ENCODE measurements at regions not wholly inside any gene's neighbourhood (a gene's known extent, or its start where the extent isn't known, plus 50 kb on each side); places are given as distances from the start of the nearest gene placed in this dataset.

DNA sequence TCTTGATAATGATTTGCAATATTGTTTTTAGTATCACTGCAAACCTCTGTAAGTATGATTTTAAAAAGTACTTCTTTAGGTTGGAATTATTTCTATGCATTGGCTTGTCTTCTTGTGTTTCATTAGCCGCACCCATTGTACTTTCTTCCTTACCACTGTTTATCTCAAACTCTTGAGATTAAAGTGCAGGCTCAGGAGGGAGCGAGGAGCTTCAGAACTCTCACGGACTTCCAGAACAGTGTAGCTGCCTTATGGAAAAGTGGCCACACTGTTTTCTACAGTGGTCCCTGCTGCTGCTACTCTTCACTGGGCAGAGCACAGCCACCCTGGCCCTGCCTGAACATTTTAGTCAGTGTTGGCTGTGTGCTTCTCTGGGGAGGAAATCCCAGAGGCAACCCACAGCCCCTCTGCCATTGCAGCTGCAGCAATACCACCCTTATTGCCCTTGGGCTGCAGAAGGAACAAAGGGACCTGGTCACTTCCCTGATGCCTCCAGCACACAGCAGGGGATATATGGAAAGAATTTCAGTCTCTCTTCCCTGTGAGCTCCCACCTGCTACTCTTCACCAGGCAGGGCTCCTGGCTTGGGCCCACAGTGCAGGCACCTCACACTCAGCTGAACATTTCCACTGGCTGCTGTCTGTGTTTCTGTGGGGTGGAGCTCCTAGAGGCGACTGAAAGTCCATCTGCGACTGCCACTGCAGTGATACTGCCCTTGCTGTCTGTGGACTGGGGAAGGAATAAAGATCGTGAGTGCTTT, 91.7 kb upstream of the MAP3K4 start:
- no peak overlapping the region for H3K27ac Mint-ChIP-seq

DNA sequence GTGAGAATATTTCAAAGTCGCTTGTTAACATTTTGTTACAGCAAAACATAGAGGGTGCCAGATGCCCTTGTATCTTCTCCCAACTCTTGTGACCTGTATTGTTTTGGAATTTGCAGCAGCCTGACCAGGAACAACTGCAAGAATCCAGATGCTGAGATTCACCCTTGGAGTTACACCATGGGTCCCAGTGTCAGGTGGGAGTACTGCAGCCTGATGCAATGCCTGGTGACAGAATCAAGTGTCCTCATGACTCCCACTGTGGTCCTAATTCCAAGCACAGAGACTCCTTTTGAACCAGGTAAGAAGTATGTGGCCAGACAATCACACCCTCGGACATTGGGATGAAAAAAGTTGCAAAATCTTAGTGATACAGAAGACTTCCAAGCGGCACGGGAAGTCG, 79.6 kb upstream of the MAP3K4 start:
- H3K36me3 Mint-ChIP-seq, result no peaks in the 10 kb centered on the region
- no peak for DNase-seq (ENCODE audit: extremely low spot score, unreplicated experiment)
- H3K4me1 Mint-ChIP-seq (ENCODE audit: unreplicated experiment), result no peaks in the 10 kb centered on the region
- H3K27me3 Mint-ChIP-seq, result no peaks in the 10 kb centered on the region
- no peaks in the 10 kb centered on the region for H3K9me3 Mint-ChIP-seq
- H3K4me3 Mint-ChIP-seq, result no peak overlapping the region
- H3K27ac Mint-ChIP-seq, result no peak overlapping the region
- no peak for TF ChIP-seq CTCF (conservative IDR thresholded peaks at IDR 0.05)

More for the DNA sequence above, 91.7 kb upstream of the MAP3K4 start:
- Mint-ChIP-seq H3K9me3 (no peaks in the 10 kb centered on the region), H3K36me3 (no peaks in the 10 kb centered on the region), H3K4me1 (ENCODE audit: unreplicated experiment) (no peaks in the 10 kb centered on the region), H3K27me3 (no peaks in the 10 kb centered on the region), H3K4me3 (no peak overlapping the region)
- no peak for DNase-seq (ENCODE audit: extremely low spot score, unreplicated experiment)
- TF ChIP-seq CTCF (conservative IDR thresholded peaks at IDR 0.05), result no peak

DNA sequence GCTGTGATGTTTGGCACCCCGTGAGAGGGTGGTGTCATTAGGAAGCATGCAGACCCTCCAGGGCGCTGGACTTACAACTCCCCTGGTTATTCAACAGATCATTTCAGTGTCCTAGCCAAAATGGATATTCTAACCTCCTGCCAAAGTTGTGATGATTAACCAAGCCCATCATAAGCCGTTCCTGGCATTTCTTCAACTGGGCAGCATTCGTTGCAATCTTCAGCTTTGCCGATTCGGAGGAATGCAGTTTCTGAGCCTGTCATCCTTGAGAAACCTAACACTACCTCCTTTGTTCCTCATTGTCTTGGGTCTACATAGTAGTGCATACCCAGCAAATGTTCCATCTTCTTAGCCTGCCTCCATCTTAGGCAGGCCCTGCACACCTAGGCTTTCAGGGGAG, 79.2 kb upstream of the MAP3K4 start:
- TF ChIP-seq CTCF (conservative IDR thresholded peaks at IDR 0.05), result no peak
- Mint-ChIP-seq H3K9me3 (no peaks in the 10 kb centered on the region), H3K4me1 (ENCODE audit: unreplicated experiment) (no peaks in the 10 kb centered on the region), H3K27ac (no peak overlapping the region), H3K27me3 (peaks cover under 1% of the 10 kb centered on the region), H3K36me3 (no peaks in the 10 kb centered on the region), H3K4me3 (no peak overlapping the region)
- no peak for DNase-seq (ENCODE audit: extremely low spot score, unreplicated experiment)

GRCh38 chr6:160917572-160917971, 74.0 kb upstream of the MAP3K4 start:
- no peak for TF ChIP-seq CTCF (conservative IDR thresholded peaks at IDR 0.05)
- H3K36me3 Mint-ChIP-seq, result no peaks in the 10 kb centered on the region

DNA sequence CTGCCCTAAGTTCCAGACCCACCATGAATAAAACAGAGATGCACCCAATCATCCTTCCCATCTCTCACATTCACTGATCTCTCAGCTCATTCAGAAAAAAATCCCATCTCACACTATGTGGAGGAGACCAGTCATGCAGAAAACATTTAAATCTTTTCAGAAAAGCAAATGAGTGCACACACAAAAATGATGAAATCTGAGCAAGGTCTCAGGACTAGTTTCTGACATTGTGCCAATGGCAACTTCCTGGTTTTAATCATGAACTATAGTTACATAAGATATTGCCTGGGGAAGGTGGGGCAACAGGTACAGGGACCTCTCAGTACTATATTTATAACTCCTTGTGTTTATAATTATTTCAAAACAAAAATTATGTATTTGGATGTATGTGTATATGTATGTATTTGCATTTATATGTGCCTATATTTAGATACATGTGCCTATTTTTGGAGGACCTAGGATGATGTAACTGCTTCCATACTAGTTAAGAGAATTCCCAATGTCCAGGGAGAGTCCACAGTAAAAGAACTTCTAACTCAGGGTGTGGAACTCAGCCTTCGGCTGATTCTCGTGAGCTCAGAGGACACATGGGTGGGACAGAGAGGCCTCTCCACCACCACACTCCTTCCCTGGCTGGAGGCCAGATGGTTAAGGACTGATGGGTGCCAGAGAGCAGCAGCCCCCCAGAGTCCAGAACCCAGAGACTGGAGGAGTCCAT, 71.7 kb upstream of the MAP3K4 start:
- no peak for TF ChIP-seq CTCF (conservative IDR thresholded peaks at IDR 0.05)
- Mint-ChIP-seq H3K36me3 (no peaks in the 10 kb centered on the region), H3K4me1 (ENCODE audit: unreplicated experiment) (no peaks in the 10 kb centered on the region), H3K27ac (peak overlapping the region; percentile 13), H3K27me3 (peaks cover 3% of the 10 kb centered on the region), H3K4me3 (no peak overlapping the region), H3K9me3 (peaks cover 11% of the 10 kb centered on the region)
- DNase-seq (ENCODE audit: extremely low spot score, unreplicated experiment), result no peak

More at GRCh38 chr6:160917572-160917971, 74.0 kb upstream of the MAP3K4 start:
- DNase-seq (ENCODE audit: extremely low spot score, unreplicated experiment), result no peak
- no peaks in the 10 kb centered on the region for H3K4me1 Mint-ChIP-seq (ENCODE audit: unreplicated experiment)
- H3K27me3 Mint-ChIP-seq, result peaks cover 3% of the 10 kb centered on the region
- H3K4me3 Mint-ChIP-seq, result no peak overlapping the region
- H3K9me3 Mint-ChIP-seq, result peaks cover 11% of the 10 kb centered on the region
- H3K27ac Mint-ChIP-seq, result peak overlapping the region; percentile 4
